Stimulated activated naive CD8-positive, alpha-beta T cell treated with anti-CD3 and anti-CD28 coated beads, Interleukin-15, Interleukin-2, amounts not matched to agents 100 ng/mL and 50 ng/mL, for 24 hours (primary cell): ENCODE measurements at regions not wholly inside any gene's neighbourhood (a gene's known extent, or its start where the extent isn't known, plus 50 kb on each side); places are given as distances from the start of the nearest gene placed in this dataset.

ENCODE experiments used
- H3K27ac Mint-ChIP-seq: one replicate; pipeline ENCODE4 v1.8.0; 2021; ENCODE audit warnings: mild to moderate bottlenecking, mixed read lengths
- H3K27me3 Mint-ChIP-seq: one replicate; pipeline ENCODE4 v1.8.0; 2021; ENCODE audit warnings: mixed read lengths
- H3K36me3 Mint-ChIP-seq: one replicate; pipeline ENCODE4 v1.8.0; 2021; ENCODE audit warnings: low read depth, mixed read lengths
- H3K4me1 Mint-ChIP-seq: one replicate; pipeline ENCODE4 v1.8.0; 2021; ENCODE audit warnings: low read depth, mixed read lengths
- H3K4me3 Mint-ChIP-seq: one replicate; pipeline ENCODE4 v1.8.0; 2021; ENCODE audit warnings: mild to moderate bottlenecking, mixed read lengths
- H3K9me3 Mint-ChIP-seq: one replicate; pipeline ENCODE4 v1.8.0; 2021; ENCODE audit warnings: mixed read lengths

DNA sequence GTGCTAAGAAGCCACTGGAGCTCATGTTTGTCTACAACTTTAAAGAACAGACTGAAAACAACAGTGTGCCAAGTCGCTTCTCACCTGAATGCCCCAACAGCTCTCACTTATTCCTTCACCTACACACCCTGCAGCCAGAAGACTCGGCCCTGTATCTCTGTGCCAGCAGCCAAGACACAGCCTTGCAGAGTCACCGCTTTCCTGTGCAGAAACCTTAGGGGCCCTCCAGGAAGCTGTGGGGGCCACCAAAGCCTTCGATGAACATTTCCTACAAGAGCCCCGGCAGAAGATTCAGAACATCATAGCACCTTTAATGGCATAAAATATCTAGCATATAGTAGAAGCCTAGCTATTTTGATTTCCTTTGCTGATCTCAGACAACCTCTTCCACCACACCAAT, 88.0 kb upstream of the PRSS58 start:
- Mint-ChIP-seq H3K27ac (no peak overlapping the region), H3K4me1 (peaks cover 4% of the 10 kb centered on the region), H3K36me3 (no peaks in the 10 kb centered on the region), H3K4me3 (peak overlapping the region; percentile 8), H3K9me3 (no peaks in the 10 kb centered on the region), H3K27me3 (no peaks in the 10 kb centered on the region)

DNA sequence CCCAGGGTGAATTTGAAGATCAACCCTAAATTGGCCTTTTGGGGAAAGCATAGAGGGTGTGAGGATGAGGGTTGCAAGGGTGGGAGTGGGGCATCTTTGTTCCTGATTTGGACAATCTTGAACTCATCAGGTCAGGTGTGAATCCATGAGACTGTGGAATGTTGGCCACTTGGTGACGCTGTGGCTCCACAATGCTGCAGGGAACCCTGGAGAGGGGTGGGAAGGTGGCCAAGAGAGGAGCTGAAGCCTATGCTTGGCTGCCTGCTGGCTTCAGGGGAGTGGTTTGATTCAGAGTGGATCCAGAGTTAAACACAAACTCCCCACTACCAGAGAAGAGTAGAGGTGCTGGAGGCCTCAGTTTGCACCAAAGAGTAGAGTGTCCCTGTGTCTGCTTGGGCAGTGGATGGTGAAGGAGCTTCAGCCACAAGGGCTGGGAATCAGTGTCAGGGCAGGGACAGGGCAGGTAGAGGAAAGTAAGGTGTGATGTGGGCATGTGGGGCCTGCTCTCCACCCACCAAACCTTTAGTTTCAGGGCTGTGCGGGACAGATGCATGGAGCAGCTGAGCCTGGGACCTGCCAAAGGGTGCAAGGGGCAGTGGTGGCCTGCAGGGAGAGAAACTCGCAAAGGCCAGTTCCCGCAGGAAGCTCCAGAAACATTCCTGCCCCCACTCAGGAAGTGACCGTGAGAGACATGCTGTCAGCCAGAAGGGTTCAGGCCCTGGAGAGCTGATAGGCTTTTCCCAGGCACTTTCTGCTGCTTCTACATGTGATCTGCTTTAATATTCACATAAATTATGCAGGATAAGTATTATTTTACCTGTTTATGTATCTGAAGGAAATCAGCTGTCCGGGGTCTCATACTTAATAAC, 81.0 kb upstream of the PRSS58 start:
- no peak overlapping the region for H3K4me3 Mint-ChIP-seq
- peaks cover 18% of the 10 kb centered on the region for H3K4me1 Mint-ChIP-seq
- H3K27ac Mint-ChIP-seq, result peak overlapping the region; percentile 38
- no peaks in the 10 kb centered on the region for H3K36me3 Mint-ChIP-seq
- peaks cover 4% of the 10 kb centered on the region for H3K27me3 Mint-ChIP-seq
- no peaks in the 10 kb centered on the region for H3K9me3 Mint-ChIP-seq

DNA sequence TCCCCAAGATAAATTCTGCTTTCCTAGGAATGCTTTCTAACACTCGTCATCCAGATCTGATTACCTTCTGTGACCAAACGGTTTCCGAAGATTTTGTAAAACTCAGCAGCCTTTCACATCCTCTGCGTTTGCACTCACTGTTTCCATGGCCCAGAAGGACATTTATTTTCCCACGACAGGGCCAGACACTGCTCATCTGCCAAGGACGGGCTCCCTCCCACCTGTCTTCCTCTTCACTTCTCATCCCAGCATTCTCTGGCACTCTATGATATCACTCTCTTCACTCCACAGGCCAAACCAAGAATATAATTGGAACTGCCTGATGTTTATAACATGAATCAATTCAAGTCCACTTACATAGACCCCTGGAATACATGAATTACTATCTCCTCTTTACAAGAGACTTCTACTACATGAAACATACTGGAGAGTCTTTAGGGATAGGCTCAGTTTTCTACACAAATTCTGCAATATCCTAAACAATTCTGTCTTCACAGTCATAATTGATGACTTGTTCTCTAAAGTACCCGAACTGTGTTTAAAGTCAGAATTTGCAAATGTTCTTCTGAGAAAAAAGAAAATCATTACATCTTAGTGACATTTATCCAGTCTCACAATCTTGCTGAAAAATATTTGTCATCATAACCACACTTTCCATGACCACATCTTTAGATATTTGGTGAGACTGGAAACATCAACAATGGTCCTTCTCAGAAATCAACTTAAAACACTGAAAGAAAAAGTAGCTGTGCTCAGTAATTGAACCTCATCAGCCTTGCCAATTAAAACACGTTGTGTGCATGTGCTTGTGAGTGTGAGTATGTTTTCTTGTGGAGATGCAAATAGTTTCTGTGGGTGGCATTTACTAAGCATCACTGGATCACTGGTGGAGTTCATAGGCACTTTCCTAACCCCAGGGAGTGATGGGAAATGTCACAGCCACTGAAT, 79.5 kb upstream of the PRSS58 start:
- no peaks in the 10 kb centered on the region for H3K9me3 Mint-ChIP-seq
- peak overlapping the region; percentile 80 for H3K27ac Mint-ChIP-seq
- H3K4me1 Mint-ChIP-seq, result peaks cover 18% of the 10 kb centered on the region
- peaks cover 7% of the 10 kb centered on the region for H3K27me3 Mint-ChIP-seq
- no peaks in the 10 kb centered on the region for H3K36me3 Mint-ChIP-seq
- no peak overlapping the region for H3K4me3 Mint-ChIP-seq

DNA sequence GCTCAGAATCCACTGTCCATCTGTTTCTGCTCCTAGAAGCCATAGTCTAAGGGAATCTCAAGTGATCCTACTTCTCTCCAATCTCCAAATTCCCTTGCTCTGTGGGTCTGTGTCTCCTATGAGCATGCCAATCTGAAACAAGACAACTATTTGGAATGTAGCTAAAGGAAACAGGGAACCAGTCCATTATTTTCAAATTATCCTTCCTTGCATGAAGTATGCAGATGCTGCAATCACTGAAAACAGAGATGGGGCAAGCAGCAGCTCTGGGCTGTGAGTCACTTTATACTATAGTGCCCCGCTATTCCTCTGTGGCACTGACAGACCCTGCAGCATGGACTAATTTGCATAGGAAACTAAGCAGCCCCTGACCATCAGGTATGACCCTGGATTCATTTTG, 76.9 kb upstream of the PRSS58 start:
- no peaks in the 10 kb centered on the region for H3K36me3 Mint-ChIP-seq
- H3K27me3 Mint-ChIP-seq, result peaks cover 7% of the 10 kb centered on the region
- H3K4me1 Mint-ChIP-seq, result peaks cover 18% of the 10 kb centered on the region
- no peak overlapping the region for H3K4me3 Mint-ChIP-seq
- H3K27ac Mint-ChIP-seq, result no peak overlapping the region
- H3K9me3 Mint-ChIP-seq, result no peaks in the 10 kb centered on the region

DNA sequence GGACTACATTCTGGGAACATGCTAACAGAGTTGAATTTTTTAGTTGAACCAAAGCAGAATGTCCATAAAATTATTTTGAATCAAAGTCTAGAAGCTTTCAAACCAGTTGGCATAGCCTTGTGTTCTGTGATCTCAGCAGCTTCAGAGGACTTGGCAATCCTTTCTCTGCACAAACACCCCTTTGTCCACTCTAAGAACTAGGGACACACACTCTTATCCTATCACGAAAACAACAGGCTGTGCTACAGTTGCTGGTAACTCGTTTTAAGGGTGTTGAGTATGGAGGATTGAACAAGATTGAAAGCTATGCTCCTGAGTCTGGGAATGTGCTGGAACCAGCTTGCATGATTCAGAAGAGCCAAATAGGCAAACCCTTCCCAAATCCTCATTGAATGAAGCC, 76.4 kb upstream of the PRSS58 start:
- H3K27me3 Mint-ChIP-seq, result peaks cover 9% of the 10 kb centered on the region

DNA sequence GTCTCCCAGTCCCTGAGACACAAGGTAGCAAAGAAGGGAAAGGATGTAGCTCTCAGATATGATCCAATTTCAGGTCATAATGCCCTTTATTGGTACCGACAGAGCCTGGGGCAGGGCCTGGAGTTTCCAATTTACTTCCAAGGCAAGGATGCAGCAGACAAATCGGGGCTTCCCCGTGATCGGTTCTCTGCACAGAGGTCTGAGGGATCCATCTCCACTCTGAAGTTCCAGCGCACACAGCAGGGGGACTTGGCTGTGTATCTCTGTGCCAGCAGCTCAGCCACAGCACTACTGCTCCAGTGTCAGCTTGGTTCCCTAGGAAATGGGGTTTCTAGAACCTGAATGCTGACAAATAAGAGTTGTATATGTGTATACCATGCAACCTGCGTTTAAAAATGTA, 74.6 kb upstream of the PRSS58 start:
- Mint-ChIP-seq H3K36me3 (no peaks in the 10 kb centered on the region), H3K27ac (no peak overlapping the region), H3K27me3 (peaks cover 16% of the 10 kb centered on the region), H3K4me1 (peaks cover 17% of the 10 kb centered on the region), H3K4me3 (no peak overlapping the region), H3K9me3 (no peaks in the 10 kb centered on the region)

More for the DNA sequence above, 76.4 kb upstream of the PRSS58 start:
- Mint-ChIP-seq H3K4me3 (no peak overlapping the region), H3K27ac (no peak overlapping the region), H3K4me1 (peaks cover 18% of the 10 kb centered on the region), H3K9me3 (no peaks in the 10 kb centered on the region), H3K36me3 (no peaks in the 10 kb centered on the region)

DNA sequence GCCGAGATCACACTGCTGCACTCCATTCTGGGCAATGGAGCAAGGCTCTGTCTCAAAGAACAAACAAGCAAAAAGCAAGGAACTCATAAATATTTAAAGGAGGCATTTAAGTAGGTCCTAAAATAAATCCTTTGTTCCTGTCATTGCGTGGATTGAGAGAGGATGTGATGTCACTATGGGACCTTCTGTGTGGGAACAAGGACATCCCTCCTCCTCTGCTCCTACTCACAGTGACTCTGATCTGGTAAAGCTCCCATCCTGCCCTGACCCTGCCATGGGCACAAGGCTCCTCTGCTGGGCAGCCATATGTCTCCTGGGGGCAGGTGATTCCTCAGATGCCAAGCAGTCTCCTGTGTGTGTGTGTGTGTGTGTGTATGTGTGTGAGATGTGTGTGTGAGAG, 74.1 kb upstream of the PRSS58 start:
- no peak overlapping the region for H3K4me3 Mint-ChIP-seq
- no peaks in the 10 kb centered on the region for H3K9me3 Mint-ChIP-seq
- no peak overlapping the region for H3K27ac Mint-ChIP-seq
- peaks cover 12% of the 10 kb centered on the region for H3K27me3 Mint-ChIP-seq
- peaks cover 13% of the 10 kb centered on the region for H3K4me1 Mint-ChIP-seq
- H3K36me3 Mint-ChIP-seq, result no peaks in the 10 kb centered on the region

DNA sequence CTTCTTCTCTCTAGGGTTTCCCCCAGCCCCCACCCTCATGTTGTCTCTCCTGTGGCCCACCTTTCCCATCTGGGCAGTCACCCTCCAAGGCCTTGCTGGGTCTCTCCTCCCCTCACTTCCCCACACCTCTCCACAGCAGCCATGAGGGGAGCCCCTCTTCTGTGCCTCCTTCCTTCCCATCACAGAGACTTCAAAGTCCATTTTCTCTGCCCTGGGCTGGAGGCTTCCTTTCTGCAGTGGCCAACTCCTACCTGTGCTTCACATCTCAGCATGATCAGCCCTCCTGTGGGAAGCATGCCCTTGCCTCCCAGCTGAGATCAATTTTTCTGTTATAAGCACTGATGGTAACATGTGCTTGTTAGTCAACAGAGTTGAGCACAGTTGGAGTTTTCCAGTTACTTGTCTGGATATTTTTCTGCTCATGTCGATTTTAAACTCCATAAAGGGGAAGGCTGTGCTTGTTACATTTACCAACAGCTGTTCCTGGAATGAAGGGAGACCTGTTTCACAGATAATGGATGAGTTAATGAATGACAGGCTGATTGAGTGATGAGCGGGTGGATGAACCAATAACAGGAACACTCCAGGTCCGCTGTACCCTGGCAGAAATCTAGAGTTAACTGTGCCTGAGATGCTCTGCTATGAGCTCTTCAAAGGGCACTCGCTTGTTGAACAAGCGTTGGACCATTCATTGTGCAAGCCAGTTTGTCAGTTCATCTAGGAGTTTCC, 71.4 kb upstream of the PRSS58 start:
- H3K36me3 Mint-ChIP-seq, result no peaks in the 10 kb centered on the region
- H3K9me3 Mint-ChIP-seq, result no peaks in the 10 kb centered on the region
- H3K27me3 Mint-ChIP-seq, result peaks cover 16% of the 10 kb centered on the region
- peak overlapping the region; percentile 43 for H3K27ac Mint-ChIP-seq
- H3K4me3 Mint-ChIP-seq, result no peak overlapping the region
- peaks cover 12% of the 10 kb centered on the region for H3K4me1 Mint-ChIP-seq

DNA sequence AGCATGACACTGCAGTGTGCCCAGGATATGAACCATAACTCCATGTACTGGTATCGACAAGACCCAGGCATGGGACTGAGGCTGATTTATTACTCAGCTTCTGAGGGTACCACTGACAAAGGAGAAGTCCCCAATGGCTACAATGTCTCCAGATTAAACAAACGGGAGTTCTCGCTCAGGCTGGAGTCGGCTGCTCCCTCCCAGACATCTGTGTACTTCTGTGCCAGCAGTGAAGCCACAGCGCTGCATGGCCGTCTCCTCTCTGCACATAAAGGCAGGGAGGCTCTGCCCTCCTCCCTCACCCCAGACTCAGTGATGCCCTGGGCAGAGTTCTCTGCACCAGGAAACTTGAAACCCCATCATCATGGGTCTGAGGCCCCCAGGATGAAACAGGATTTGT, 70.7 kb upstream of the PRSS58 start:
- Mint-ChIP-seq H3K9me3 (no peaks in the 10 kb centered on the region), H3K4me3 (no peak overlapping the region), H3K36me3 (no peaks in the 10 kb centered on the region), H3K27me3 (peaks cover 15% of the 10 kb centered on the region), H3K27ac (no peak overlapping the region), H3K4me1 (peaks cover 15% of the 10 kb centered on the region)

DNA sequence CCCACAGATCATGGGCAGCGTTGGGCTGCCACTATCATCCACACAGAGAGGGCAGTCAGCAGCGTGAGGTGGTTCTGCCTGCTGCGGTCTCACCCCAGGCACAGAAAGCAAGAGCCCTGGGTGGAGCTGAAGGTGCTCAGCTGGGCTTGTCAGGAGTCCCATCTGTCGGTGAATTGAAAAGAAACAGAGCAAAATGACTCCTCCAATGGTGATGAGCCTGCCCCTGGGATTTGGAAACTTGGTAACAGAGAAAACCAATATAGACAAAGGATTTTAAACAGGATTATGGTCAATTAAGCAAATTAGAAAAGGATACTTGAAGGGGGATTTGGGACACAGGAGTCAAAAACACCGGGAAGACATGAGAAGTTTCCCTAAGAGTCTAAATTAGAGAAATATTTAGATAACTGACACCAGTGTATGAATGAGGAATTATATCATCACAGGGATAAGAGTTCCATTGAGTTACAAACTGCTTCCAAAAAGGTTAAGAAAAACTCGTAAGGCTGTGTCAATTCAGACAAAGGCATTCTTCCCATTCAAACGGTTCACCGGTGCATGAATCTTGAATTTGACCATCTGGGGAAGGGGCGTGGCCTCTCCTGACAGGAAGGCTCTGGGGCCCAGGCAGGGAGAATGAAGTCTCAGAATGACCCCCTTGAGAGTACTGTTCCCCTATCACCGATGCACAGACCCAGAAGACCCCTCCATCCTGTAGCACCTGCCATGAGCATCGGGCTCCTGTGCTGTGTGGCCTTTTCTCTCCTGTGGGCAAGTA, 70.0 kb upstream of the PRSS58 start:
- no peaks in the 10 kb centered on the region for H3K9me3 Mint-ChIP-seq
- no peaks in the 10 kb centered on the region for H3K36me3 Mint-ChIP-seq
- H3K4me1 Mint-ChIP-seq, result peaks cover 17% of the 10 kb centered on the region
- H3K27me3 Mint-ChIP-seq, result peaks cover 13% of the 10 kb centered on the region
- peak overlapping the region; percentile 26 for H3K4me3 Mint-ChIP-seq
- H3K27ac Mint-ChIP-seq, result no peak overlapping the region

DNA sequence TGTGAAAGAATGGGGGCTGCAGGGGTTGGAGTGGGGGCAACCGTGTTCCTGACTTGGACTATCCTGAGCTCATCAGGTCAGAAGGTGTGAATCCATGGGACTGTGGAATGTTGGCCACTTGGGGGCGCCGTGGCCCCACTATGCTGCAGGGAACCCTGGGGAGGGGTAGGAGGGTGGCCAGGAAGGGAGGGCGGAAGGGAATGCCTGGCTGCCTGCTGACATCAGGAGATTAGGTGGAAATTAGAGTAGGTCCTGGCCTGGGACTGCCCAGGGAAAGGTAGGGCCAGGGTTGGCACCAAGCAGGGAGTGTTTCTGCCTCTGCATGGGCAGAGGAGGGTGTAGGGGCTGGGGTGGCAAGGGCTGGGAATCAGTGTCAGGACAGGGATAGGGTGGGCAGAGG, 65.8 kb upstream of the PRSS58 start:
- Mint-ChIP-seq H3K4me3 (no peak overlapping the region), H3K9me3 (no peaks in the 10 kb centered on the region)

DNA sequence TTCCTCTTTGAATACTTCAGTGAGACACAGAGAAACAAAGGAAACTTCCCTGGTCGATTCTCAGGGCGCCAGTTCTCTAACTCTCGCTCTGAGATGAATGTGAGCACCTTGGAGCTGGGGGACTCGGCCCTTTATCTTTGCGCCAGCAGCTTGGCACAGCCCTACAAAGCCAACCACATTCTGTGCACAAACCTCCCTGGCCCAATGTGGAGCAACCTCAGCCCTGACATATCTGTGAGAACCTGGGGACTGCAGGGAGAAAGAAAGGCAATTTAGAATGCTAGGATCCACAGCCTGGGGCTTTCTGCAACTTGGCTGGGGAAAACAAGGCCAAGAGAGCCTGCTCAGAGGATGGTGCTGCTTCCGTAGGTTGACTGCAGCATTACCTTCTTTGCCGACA, 63.5 kb upstream of the PRSS58 start:
- H3K27me3 Mint-ChIP-seq, result peaks cover 13% of the 10 kb centered on the region
- H3K4me3 Mint-ChIP-seq, result no peak overlapping the region
- H3K9me3 Mint-ChIP-seq, result no peaks in the 10 kb centered on the region
- no peak overlapping the region for H3K27ac Mint-ChIP-seq
- H3K4me1 Mint-ChIP-seq, result peaks cover 5% of the 10 kb centered on the region
- no peaks in the 10 kb centered on the region for H3K36me3 Mint-ChIP-seq

More for the DNA sequence above, 65.8 kb upstream of the PRSS58 start:
- Mint-ChIP-seq H3K27ac (peak overlapping the region; percentile 49), H3K4me1 (peaks cover 17% of the 10 kb centered on the region), H3K27me3 (peaks cover 15% of the 10 kb centered on the region), H3K36me3 (no peaks in the 10 kb centered on the region)

DNA sequence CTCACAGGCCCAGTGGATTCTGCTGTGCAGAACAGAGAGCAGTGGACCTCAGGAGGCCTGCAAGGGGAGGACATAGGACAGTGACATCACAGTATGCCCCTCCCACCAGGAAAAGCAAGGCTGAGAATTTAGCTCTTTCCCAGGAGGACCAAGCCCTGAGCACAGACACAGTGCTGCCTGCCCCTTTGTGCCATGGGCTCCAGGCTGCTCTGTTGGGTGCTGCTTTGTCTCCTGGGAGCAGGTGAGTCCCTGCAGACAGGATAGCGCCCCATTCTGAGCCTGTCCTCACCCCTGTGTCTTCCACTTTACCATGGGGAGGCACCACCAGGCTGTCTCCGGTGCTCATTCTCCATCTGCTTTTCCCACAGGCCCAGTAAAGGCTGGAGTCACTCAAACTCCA, 63.0 kb upstream of the PRSS58 start:
- Mint-ChIP-seq H3K9me3 (no peaks in the 10 kb centered on the region), H3K4me3 (no peak overlapping the region), H3K4me1 (peaks cover 5% of the 10 kb centered on the region), H3K27ac (no peak overlapping the region), H3K36me3 (no peaks in the 10 kb centered on the region), H3K27me3 (peaks cover 15% of the 10 kb centered on the region)

DNA sequence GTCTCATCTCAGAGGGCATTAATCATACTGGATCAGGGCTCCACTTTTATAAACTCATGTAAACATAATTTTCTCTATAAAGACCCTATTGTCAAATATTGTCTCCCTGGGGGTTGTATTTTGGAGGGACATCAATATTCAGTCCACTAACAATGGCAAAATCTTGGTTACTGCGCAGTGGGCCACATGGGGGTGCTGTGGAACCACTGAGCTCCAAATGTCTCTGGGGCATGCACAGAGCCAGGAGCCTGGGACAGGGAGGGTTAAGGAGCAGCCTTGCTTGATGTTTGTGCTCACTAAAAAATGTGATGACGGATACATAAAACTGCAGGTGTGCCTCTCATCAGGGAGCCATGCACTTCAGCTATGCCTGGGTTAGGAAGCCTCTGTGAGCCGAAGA, 62.1 kb upstream of the PRSS58 start:
- peaks cover 5% of the 10 kb centered on the region for H3K4me1 Mint-ChIP-seq
- no peaks in the 10 kb centered on the region for H3K9me3 Mint-ChIP-seq
- H3K36me3 Mint-ChIP-seq, result no peaks in the 10 kb centered on the region
- H3K27me3 Mint-ChIP-seq, result peaks cover 16% of the 10 kb centered on the region
- no peak overlapping the region for H3K4me3 Mint-ChIP-seq
- no peak overlapping the region for H3K27ac Mint-ChIP-seq
